ENCODE measurements at regions not wholly inside any gene's neighbourhood (a gene's known extent, or its start where the extent isn't known, plus 50 kb on each side); places are given as distances from the start of the nearest gene placed in this dataset.

GRCh38 chr9:75490326-75490725 is 400.1 kb upstream of the PCSK5 start:
- no peak overlapping the region for H2BK120ac ChIP-seq (ENCODE audit: low read depth, low read length)
- no peaks in the 10 kb centered on the region for H3K27me3 ChIP-seq (ENCODE audit: control insufficient read depth, insufficient read depth, low read length)
- H4K91ac ChIP-seq (ENCODE audit: insufficient read depth, low read depth, low read length) = no peak overlapping the region
- no peaks in the 10 kb centered on the region for H3K79me1 ChIP-seq (ENCODE audit: low read depth in 1 of 2, low read length in 2 of 2)
- dilution Hi-C loops (cut with HindIII; ENCODE audit: low sequenced_read_pairs, unreplicated experiment) = no loop called here
- H3K4me3 ChIP-seq (ENCODE audit: insufficient read depth, low read depth, low read length) = no peak overlapping the region
- no peak overlapping the region for H3K56ac ChIP-seq (ENCODE audit: extremely low read depth, insufficient read depth, low read length)
- H2BK5ac ChIP-seq (ENCODE audit: low read depth, low read length, poor library complexity, severe bottlenecking) = no peak overlapping the region
- CTCF ChIA-PET = no interaction called here
- no peak overlapping the region for H2AFZ ChIP-seq (replicated peaks; ENCODE audit: low read length, poor library complexity)
- no peak overlapping the region for H2AK5ac ChIP-seq (ENCODE audit: low read depth, low read length)
- in situ Hi-C loops (cut with MboI; ENCODE audit: low sequenced_read_pairs) = no loop called here
- H4K20me1 ChIP-seq (ENCODE audit: insufficient read depth, low read length) = no peaks in the 10 kb centered on the region
- no TSS peak for BruUV-seq (replicated peaks)
- H2AK9ac ChIP-seq (replicated peaks; ENCODE audit: low read depth, low read length, poor library complexity) = no peak overlapping the region
- no peaks in the 10 kb centered on the region; the same call in 1 of the 2 replicates for H3K9me3 ChIP-seq (ENCODE audit: control insufficient read depth, insufficient read depth, low read length)
- H3K14ac ChIP-seq (replicated peaks; ENCODE audit: low read depth, low read length) = no peak overlapping the region
- H3K27ac ChIP-seq (ENCODE audit: insufficient read depth, low read length) = no peak overlapping the region
- no peak overlapping the region for H3K4me2 ChIP-seq (ENCODE audit: low read depth, low read length)
- TF ChIP-seq RFX5 (IDR thresholded peaks at IDR 0.05; ENCODE audit: low read depth, low read length) (no peak), POLR2A (IDR thresholded peaks at IDR 0.05; ENCODE audit: low read depth, low read length) (no peak), RAD21 (IDR thresholded peaks at IDR 0.05; ENCODE audit: low read length) (no peak), MAZ (IDR thresholded peaks at IDR 0.05; ENCODE audit: borderline replicate concordance, low read depth, low read length) (no peak), FOS (IDR thresholded peaks at IDR 0.05; ENCODE audit: low read depth, low read length) (no peak), MXI1 (IDR thresholded peaks at IDR 0.05; ENCODE audit: borderline replicate concordance, low read depth, low read length) (no peak), RCOR1 (IDR thresholded peaks at IDR 0.05; ENCODE audit: insufficient replicate concordance, low read length) (no peak), BHLHE40 (IDR thresholded peaks at IDR 0.05; ENCODE audit: low read depth, low read length) (no peak), MAFK (IDR thresholded peaks at IDR 0.05; ENCODE audit: low read depth, low read length) (no peak), NFE2L2 (IDR thresholded peaks at IDR 0.05; ENCODE audit: low read depth, low read length) (no peak), ELK1 (IDR thresholded peaks at IDR 0.05; ENCODE audit: borderline replicate concordance, low read depth, low read length) (no peak), SMC3 (IDR thresholded peaks at IDR 0.05; ENCODE audit: low read depth, low read length) (no peak)
- TF ChIP-seq, protein P1, sequence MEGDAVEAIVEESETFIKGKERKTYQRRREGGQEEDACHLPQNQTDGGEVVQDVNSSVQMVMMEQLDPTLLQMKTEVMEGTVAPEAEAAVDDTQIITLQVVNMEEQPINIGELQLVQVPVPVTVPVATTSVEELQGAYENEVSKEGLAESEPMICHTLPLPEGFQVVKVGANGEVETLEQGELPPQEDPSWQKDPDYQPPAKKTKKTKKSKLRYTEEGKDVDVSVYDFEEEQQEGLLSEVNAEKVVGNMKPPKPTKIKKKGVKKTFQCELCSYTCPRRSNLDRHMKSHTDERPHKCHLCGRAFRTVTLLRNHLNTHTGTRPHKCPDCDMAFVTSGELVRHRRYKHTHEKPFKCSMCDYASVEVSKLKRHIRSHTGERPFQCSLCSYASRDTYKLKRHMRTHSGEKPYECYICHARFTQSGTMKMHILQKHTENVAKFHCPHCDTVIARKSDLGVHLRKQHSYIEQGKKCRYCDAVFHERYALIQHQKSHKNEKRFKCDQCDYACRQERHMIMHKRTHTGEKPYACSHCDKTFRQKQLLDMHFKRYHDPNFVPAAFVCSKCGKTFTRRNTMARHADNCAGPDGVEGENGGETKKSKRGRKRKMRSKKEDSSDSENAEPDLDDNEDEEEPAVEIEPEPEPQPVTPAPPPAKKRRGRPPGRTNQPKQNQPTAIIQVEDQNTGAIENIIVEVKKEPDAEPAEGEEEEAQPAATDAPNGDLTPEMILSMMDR (conservative IDR thresholded peaks at IDR 0.05; ENCODE audit: low read depth, low read length) = no peak
- TF ChIP-seq, protein P2, sequence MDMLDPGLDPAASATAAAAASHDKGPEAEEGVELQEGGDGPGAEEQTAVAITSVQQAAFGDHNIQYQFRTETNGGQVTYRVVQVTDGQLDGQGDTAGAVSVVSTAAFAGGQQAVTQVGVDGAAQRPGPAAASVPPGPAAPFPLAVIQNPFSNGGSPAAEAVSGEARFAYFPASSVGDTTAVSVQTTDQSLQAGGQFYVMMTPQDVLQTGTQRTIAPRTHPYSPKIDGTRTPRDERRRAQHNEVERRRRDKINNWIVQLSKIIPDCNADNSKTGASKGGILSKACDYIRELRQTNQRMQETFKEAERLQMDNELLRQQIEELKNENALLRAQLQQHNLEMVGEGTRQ (IDR thresholded peaks at IDR 0.05; ENCODE audit: low read depth, low read length) = no peak
- H3K18ac ChIP-seq (ENCODE audit: low read depth, low read length) = no peak overlapping the region
- H4K5ac ChIP-seq (ENCODE audit: low read depth, low read length) = no peak overlapping the region
- no peak for DNase-seq
- WGBS, 2 experiments (ENCODE audit: extremely low coverage in 2 of 2, insufficient read length in 1 of 2) = no CpG with 5 or more reads among the region's 2 CpGs
- no peak overlapping the region for H3K23ac ChIP-seq (ENCODE audit: low read depth, low read length)
- H3K4ac ChIP-seq (ENCODE audit: low read depth, low read length) = no peak overlapping the region
- H3K36me3 ChIP-seq (ENCODE audit: control insufficient read depth, insufficient read depth, low read length) = no peaks in the 10 kb centered on the region
- intact Hi-C loops (cut with micrococcal nuclease) = no loop called here
- POLR2A ChIA-PET (ENCODE audit: unreplicated experiment) = no interaction called here
- no peak overlapping the region for H2BK20ac ChIP-seq (ENCODE audit: low read depth, low read length)
- H2BK15ac ChIP-seq (ENCODE audit: low read depth, low read length) = no peak overlapping the region
- H3K9me1 ChIP-seq (ENCODE audit: insufficient read depth, low read length) = no peaks in the 10 kb centered on the region
- ATAC-seq (ENCODE audit: low read depth) = no peak
- no peak overlapping the region for H4K8ac ChIP-seq (ENCODE audit: low read depth in 2 of 2, low read length in 2 of 2)
- H3K4me1 ChIP-seq (ENCODE audit: control insufficient read depth, insufficient read depth, low read length) = no peaks in the 10 kb centered on the region
- H3K9ac ChIP-seq (ENCODE audit: low read depth, low read length) = no peak overlapping the region
